Vagina (tissue), 2 donors: ENCODE measurements at regions not wholly inside any gene's neighbourhood (a gene's known extent, or its start where the extent isn't known, plus 50 kb on each side); places are given as distances from the start of the nearest gene placed in this dataset.

Experiments used
- DNase-seq, 2 donors: peaks; one replicate each; pipeline ENCODE4 v3.0.0-alpha.2; 2017; ENCODE audit errors: extremely low spot score in 2 of 2
- H3K27ac ChIP-seq: fragments of 200-600 bp; sonication (generic); one replicate; pipeline ENCODE4 v1.5.1; 2019
- H3K27me3 ChIP-seq: fragments of 200-600 bp; sonication (generic); one replicate; pipeline ENCODE4 v1.5.1; 2019
- H3K36me3 ChIP-seq, 2 donors: fragments of 200-600 bp; sonication (generic); one replicate each; pipeline ENCODE4 v1.5.1; 2017 to 2019
- H3K4me1 ChIP-seq: fragments of 200-600 bp; sonication (generic); one replicate; pipeline ENCODE4 v1.5.1; 2019
- H3K4me3 ChIP-seq, 2 donors: fragments of 200-600 bp; sonication (generic); 1 replicate in 1 of 2; 2 replicates in 1 of 2; pipeline ENCODE4 v1.5.1; 2016 to 2019
- H3K9me3 ChIP-seq: fragments of 200-600 bp; sonication (generic); one replicate; pipeline ENCODE4 v1.5.1; 2019
- POLR2A ChIP-seq, 2 donors: fragments of 450-650 bp; IDR thresholded peaks; one replicate each; pipeline ENCODE4 v1.6.1; 2017; ENCODE audit warnings: antibody characterized with exemption in 2 of 2, mild to moderate bottlenecking in 2 of 2, moderate library complexity in 2 of 2
- POLR2AphosphoS5 ChIP-seq, 2 donors: sonication (generic); formaldehyde crosslinking; IDR thresholded peaks; one replicate each; pipeline ENCODE4 v1.9.0; 2017; ENCODE audit warnings: antibody characterized with exemption in 2 of 2, mild to moderate bottlenecking in 2 of 2, low read depth in 1 of 2; ENCODE audit not compliant: insufficient read depth in 1 of 2
- intact Hi-C: fragments of 100-400 bp; cut with DNase I; formaldehyde crosslinking; loops from one replicate; pipeline ENCODE4 v1.15.1; 2023
- TF ChIP-seq, protein P1 (sequence below), 3 experiments: fragments of 450-650 bp in 2 of 3; fragments of 200-600 bp in 1 of 3; sonication (generic) in 1 of 3; IDR thresholded peaks; one replicate each; pipeline ENCODE4 v1.5.1; 2017 to 2019; ENCODE audit warnings: antibody characterized with exemption in 3 of 3, mild to moderate bottlenecking in 2 of 3, moderate library complexity in 2 of 3

DNA sequence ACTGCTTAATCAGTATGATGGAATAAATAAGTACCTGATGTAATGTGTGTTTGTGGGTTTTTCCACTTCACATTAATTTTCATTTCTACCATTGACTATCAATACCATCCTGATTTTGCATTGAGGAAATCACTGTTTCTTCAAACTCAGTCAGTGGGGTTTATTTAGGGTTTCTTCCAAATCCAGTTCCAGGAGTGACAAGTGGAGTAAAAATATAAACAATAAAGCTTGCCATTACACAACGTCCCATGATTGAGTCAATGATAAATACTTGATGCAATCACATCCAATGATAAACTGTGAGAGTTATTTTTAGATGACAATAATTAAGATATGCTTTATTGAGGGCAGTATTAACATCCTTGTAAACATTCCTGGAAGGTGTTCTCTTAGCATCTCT lies 1037.4 kb upstream of the GJE1 start:
- H3K27ac ChIP-seq: no peak overlapping the region
- H3K4me3 ChIP-seq: no peak overlapping the region
- no peaks in the 10 kb centered on the region for H3K36me3 ChIP-seq
- H3K4me1 ChIP-seq: no peaks in the 10 kb centered on the region
- no peaks in the 10 kb centered on the region for H3K9me3 ChIP-seq
- H3K27me3 ChIP-seq: no peaks in the 10 kb centered on the region
- intact Hi-C loops: no loop called here
- TF ChIP-seq POLR2A (IDR thresholded peaks at IDR 0.05): no peak
- TF ChIP-seq, protein P1, sequence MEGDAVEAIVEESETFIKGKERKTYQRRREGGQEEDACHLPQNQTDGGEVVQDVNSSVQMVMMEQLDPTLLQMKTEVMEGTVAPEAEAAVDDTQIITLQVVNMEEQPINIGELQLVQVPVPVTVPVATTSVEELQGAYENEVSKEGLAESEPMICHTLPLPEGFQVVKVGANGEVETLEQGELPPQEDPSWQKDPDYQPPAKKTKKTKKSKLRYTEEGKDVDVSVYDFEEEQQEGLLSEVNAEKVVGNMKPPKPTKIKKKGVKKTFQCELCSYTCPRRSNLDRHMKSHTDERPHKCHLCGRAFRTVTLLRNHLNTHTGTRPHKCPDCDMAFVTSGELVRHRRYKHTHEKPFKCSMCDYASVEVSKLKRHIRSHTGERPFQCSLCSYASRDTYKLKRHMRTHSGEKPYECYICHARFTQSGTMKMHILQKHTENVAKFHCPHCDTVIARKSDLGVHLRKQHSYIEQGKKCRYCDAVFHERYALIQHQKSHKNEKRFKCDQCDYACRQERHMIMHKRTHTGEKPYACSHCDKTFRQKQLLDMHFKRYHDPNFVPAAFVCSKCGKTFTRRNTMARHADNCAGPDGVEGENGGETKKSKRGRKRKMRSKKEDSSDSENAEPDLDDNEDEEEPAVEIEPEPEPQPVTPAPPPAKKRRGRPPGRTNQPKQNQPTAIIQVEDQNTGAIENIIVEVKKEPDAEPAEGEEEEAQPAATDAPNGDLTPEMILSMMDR (IDR thresholded peaks at IDR 0.05): no peak
- no peak for TF ChIP-seq POLR2AphosphoS5 (IDR thresholded peaks at IDR 0.05; ENCODE audit: insufficient read depth in 1 of 2, low read depth in 1 of 2)
- no peak for DNase-seq

DNA sequence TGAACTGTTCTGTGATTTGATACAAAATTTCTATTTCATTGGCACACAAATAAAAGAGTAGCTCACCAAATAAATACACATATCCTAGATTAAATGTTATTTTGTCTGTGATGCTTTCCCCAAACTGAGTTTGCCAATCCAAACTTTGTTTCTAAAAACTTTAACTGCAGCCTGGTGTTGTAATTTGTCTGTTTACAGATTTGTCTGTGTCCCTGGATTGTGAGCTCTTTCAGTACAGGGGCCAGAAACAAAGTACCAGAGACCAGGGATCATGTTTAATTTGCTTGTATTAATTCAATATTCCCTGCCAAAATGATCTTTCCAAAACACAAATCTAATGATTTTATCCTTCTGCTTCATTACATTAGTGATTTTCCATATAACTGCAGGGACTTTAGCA lies 1044.6 kb upstream of the GJE1 start:
- Histone ChIP-seq H3K4me3 (no peak overlapping the region), H3K4me1 (no peaks in the 10 kb centered on the region), H3K27ac (no peak overlapping the region), H3K36me3 (no peaks in the 10 kb centered on the region), H3K27me3 (no peaks in the 10 kb centered on the region), H3K9me3 (no peaks in the 10 kb centered on the region)
- TF ChIP-seq POLR2AphosphoS5 (IDR thresholded peaks at IDR 0.05; ENCODE audit: insufficient read depth in 1 of 2, low read depth in 1 of 2) (no peak), POLR2A (IDR thresholded peaks at IDR 0.05) (no peak)
- TF ChIP-seq, protein P1 (IDR thresholded peaks at IDR 0.05): no peak
- intact Hi-C loops: no loop called here
- DNase-seq: no peak

- Histone ChIP-seq H3K4me1 (no peaks in the 10 kb centered on the region), H3K27me3 (no peaks in the 10 kb centered on the region), H3K4me3 (no peak overlapping the region), H3K27ac (no peak overlapping the region), H3K9me3 (no peaks in the 10 kb centered on the region), H3K36me3 (no peaks in the 10 kb centered on the region)
- DNase-seq: no peak
- TF ChIP-seq, protein P1 (IDR thresholded peaks at IDR 0.05): no peak
- TF ChIP-seq POLR2AphosphoS5 (IDR thresholded peaks at IDR 0.05; ENCODE audit: insufficient read depth in 1 of 2, low read depth in 1 of 2) (no peak), POLR2A (IDR thresholded peaks at IDR 0.05) (no peak)
- intact Hi-C loops: no loop called here
Observed at GRCh38 chr6:141077355-141078333, 1055.1 kb upstream of the GJE1 start.

- Histone ChIP-seq H3K9me3 (no peaks in the 10 kb centered on the region), H3K4me1 (no peaks in the 10 kb centered on the region), H3K27ac (no peak overlapping the region), H3K27me3 (no peaks in the 10 kb centered on the region), H3K36me3 (no peaks in the 10 kb centered on the region), H3K4me3 (no peak overlapping the region)
- intact Hi-C loops: no loop called here
- no peak for DNase-seq
- TF ChIP-seq POLR2AphosphoS5 (IDR thresholded peaks at IDR 0.05; ENCODE audit: insufficient read depth in 1 of 2, low read depth in 1 of 2) (no peak), POLR2A (IDR thresholded peaks at IDR 0.05) (no peak)
- TF ChIP-seq, protein P1 (IDR thresholded peaks at IDR 0.05): no peak
Observed at GRCh38 chr6:141057761-141058160, 1075.0 kb upstream of the GJE1 start.
